ENCODE measurements at regions not wholly inside any gene's neighbourhood (a gene's known extent, or its start where the extent isn't known, plus 50 kb on each side); places are given as distances from the start of the nearest gene placed in this dataset.

DNA sequence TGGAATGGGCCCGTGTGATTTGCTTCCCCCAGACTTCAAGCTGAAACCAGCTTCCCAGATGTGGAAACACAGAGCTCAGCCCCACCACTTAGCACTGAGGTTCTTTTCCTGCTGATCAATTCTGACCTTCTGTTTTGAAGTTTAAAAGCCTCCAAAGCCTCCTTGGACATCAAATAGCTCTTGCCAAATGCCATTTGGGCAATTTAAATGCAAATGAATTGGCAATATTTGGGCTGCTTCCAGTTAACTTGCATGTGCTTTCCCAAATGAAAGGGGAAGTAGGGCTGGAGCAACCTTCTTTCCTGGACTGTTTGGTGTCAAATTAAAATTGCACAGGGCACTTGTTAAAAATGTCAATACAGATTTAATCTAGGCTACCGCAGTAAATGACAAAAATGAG is 710.5 kb downstream of the TLR4 start:
- DNase-seq (no peak), ATAC-seq (no peak)

DNA sequence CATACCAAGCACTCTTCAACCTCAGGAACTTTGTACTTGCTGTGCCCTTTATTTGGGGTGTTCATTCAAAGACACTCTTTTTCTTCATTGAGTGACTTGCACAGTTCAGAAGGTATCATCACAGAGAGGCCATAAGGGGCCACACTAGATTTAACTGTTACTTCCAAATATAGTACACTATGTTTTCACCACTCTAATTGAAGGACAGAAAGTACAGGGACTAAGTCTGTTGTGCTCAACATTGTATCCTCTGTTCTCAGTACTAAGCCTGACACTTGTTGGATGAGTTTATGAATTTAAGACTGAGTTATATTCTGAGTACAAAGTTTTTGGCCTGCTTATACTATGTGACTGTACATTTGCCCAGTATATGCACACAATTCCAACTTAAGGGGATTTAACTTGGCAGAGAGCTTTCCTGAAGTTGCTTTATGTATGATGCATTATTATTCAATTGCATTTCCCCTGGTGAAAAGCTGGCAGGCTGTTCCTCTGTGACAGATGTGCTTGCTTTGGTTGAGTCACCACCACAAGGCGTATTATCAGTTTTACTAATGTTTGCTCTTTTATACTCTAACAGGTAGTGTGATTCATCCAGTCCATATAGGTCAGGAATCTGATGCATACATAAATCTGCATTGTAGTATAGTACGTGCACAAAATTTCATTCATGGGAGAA is 714.8 kb downstream of the TLR4 start:
- ATAC-seq: no peak
- DNase-seq: no peak

DNA sequence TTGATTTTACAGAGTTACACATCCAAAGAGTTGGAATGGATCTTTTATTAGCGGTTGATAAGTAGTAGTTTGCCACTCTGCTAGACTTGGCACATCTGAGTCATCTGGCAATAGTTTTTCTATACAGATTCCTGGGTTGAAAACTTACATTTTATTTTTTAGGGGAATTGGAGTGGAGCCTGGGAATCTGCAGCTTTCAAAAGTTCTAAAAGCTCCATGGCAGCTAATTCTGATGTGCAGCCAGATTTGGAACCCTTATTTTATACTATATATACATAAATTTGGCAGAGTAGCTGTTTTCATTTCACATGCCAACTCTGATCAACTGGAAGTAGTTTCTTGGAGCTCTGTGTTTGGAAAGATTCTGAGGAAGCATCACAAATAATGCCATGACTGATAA is 715.5 kb downstream of the TLR4 start:
- DNase-seq (no peak), ATAC-seq (no peak)

DNA sequence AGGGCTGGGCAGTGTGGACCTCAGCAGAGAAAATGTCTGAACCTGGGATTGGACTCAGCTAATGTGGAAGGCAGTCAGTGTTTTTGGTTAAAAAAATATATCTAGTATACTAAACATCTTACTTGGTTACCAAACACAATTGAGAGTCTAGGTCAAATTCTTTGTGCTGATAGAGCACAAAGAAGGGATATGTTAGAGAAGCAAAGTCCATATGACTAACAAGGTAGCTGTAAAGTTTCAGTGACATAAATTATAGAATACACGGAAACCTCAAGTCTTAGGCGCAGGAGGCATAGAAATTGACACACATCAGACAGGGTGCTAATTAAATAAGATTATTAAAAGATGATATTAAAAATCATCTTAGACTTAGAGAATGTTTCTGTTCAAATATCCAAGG is 718.3 kb downstream of the TLR4 start:
- no peak for DNase-seq
- ATAC-seq: no peak

DNA sequence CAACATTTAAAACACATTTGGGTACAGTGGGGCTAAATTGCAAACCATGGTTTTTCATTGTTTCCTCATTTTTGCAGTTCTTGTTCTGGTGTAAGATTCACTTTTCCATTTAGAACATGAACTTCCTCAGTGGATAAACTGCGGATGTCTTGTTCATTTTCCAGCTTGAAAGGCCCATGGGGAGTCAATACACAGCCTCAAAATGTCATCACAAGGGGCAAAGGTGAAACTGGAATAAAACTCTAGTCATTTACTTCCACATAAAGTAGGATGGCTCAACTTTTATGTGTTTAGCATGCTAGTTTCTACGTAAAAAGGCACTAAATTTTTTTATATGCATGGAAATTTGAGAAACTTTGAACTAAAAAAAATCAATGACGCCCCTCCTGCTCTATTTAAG is 718.8 kb downstream of the TLR4 start:
- DNase-seq (no peak), ATAC-seq (no peak)

DNA sequence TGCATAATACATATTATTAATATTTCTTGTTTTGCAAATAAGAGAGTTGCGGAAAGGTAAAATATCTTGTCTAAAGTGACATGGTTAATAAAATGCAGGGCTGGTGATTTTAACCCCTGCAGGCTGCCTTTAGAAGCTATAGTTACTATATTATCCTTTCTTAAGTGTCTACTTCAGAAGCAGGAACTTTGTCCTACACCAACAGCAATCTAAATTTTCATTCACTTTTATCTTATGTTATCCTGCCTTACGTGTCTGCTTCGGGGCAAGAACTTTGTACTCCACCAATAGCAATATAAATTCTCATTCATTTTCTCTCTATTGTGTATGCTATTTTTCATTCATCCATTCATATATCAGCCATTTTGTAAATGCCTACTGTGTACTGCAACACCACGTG is 719.5 kb downstream of the TLR4 start:
- no peak for ATAC-seq
- DNase-seq: no peak

DNA sequence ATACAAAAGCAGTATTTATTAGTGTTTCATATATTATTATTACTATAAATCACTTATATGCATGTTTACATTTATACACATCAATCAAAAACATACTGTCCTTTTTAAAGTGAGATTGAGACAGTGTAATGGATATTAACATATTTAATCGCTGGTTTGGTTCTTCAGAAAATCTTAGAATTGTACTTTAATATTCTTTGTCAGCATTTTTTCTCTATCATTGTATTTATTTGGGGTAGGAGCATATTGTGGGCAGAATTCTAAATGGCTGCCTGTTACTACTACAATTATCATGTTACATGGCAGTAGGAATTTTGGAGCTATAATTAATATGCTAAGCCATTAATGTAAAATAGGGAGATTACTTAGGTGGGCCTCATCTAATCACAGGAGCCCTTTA is 722.6 kb downstream of the TLR4 start:
- DNase-seq: no peak
- ATAC-seq: no peak

DNA sequence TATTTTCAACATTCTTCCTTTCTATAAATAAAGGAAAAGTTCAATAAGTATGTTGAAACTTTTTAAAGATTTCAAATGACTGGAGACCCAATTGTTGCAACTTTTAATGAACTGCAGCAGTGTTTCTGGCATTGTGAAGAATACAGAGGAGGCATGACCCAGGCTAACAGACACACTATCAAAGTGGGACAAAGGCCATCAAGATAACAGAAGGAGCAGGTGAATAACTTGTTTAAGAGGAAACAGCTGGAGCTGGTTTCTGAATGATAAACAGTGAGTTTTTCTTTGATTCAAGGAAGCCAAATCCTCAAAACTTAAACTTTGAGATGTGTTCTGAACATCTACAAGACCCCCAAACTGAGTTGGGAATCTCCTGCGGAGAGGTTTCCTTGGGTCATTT is 734.6 kb downstream of the TLR4 start:
- DNase-seq: no peak

DNA sequence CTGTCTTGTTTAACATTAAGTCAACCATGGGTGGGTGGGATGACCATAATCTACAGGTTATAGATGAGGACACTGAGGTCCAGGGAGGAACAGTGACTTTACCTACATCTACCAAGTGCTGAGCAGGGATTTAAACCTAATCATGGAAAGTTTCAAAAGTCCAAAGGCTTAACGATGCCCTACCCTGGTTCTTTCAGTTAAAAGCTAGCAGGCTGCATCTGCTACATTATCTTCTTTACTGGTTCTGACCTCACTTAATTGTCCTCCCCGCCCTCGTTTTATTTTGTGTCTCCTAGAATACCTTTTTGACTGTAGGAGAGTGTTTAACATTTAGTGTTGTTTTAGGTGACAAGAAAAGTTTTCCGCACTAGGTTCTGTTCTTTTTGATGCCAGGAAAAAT is 735.2 kb downstream of the TLR4 start:
- ATAC-seq (no peak), DNase-seq (no peak)

More for the DNA sequence above, 734.6 kb downstream of the TLR4 start:
- no peak for ATAC-seq

DNA sequence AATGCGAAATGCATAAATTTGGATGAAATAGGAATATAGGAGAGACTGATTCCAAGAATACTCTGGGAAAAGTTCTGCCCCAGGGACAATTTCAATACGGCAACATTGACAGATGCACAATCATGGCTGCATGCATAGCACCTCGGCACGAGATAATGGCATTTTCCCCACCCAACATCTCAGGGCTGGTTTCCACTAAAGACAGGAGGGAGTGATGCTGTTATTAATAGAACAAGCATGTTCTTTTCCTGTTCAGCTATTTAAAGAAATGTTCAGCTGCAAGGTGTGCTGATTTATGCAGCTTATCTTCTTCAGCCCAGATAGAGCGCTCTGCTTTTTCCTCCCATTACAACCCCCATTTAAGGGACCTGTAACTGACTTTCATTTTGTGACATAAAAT is 740.2 kb downstream of the TLR4 start:
- ATAC-seq (no peak), DNase-seq (no peak)

DNA sequence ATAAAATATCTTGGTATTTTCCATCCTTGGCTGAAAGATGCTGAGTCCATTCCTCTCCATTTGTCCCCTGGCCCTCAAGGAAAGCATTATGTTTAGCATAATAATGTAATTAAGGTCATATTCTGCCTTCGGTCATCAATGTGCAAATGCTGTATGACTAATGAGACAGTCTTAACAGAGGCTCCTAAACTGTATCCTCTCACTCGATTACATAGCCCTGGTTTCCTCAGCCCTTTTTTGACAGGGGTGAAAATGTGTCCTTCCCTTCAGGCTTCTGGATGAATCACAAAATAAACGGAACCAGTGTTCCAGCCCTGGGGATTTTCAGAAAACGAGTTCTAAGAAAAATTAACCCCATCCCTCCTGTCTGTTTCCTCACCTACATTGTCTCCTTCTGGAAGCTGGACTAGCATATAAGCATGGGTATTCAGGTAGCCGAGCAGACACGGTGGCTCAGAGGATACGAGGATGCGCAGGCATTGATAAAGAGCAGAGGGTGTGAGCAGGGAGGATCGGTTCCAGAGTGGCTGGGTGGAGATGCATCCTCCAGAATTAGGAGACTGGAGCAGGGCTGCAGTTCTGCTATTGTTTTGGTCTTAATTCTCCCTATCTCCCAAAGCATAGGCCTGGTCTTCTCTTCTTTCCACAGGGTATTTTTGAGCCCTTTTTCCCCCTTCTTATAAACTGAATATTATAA is 742.9 kb downstream of the TLR4 start:
- no peak for DNase-seq
- no peak for ATAC-seq

DNA sequence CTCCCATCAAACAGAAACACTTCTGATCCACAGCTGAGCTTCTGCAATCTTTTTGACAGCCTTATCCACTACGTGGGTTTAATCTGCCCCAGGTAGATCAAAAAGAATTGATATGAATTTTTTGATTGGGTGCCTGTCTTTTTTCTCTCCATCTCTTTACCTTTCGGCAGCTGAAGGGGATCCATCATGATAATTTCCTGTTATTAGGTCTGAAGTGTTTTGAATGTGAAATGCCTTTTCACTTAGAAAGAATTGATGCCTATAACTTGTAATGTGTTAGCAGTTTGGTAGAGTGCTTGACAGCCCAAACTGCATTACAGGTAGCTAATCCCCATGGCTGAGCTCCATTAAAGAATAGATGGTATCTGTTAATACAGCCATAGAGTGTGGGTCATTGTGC is 745.4 kb downstream of the TLR4 start:
- ATAC-seq: no peak

DNA sequence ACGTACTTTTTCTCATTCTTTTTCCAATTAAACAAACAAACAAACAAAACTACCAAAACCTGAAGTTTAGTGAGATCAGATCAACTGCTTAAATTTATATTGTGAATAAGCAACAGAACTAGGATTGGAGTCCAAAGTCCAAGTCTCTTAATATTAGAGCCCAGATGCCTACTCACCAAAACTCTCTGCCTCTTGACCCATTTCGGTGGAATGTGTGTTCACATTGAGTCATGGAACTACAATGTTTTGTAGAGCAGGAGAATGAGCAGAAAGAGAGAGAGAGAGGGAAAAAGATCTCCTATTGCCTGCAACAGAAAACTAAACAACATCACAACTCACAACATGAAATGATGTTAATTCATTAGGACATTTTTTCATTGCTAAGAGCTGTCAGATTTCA is 751.1 kb downstream of the TLR4 start:
- ATAC-seq (no peak), DNase-seq (no peak)

More for the DNA sequence above, 745.4 kb downstream of the TLR4 start:
- DNase-seq: no peak

DNA sequence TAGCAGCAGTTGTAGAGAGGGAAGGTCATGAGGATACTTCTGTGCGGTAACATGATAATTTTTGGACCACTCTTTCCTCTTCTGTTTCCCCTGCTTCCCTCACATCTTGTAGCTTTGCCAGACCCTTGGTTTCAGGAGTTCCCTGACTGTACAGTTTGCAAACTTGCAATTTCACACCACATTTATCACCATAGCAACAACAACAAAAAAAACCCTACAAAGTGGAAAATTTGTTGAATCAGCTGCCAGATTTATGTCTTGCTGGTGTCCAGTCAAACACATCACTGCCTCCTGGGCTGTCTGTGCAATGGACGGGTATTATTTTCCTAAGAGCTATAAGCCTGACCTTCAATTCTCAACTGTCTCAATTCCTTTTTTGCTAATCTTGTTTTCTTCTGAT is 751.6 kb downstream of the TLR4 start:
- no peak for DNase-seq
- ATAC-seq: no peak

DNA sequence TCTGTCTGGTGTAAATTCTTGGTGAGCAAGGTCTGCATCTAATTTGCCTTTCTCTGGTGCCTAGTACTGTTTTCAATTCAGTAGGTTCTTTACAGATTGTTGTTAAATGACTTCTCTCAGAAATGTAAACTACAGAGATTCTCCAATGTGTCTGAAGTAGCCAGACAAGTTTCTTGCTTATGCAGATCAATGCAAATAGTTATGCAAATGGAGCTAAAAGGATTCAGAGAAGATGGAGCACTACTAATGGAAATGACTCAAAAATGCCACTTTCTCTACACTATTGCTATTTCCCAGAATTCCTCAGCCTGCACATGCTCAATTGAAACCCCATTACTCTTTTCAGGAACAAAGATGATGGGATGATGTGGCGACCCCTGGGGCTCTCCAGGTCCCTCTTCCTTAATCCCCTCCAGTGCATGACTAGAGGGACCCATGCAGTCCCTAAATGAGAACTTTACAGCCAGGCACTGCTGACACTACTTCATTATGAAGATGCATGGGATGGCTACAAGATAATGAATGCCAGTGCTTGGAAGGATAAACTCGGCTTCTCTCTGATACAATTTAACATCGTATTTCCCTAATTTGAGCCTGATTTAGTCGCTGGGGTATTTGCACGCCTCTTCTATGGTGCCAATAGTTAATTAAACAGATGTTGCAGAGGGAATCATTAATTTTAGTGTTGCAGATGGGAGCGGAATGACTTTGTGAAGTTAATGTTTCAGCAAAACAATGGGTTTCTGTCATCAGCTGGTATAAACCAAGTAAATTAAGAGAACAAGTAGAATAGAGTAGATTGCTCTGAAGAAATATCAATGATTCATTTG is 753.2 kb downstream of the TLR4 start:
- no peak for DNase-seq

DNA sequence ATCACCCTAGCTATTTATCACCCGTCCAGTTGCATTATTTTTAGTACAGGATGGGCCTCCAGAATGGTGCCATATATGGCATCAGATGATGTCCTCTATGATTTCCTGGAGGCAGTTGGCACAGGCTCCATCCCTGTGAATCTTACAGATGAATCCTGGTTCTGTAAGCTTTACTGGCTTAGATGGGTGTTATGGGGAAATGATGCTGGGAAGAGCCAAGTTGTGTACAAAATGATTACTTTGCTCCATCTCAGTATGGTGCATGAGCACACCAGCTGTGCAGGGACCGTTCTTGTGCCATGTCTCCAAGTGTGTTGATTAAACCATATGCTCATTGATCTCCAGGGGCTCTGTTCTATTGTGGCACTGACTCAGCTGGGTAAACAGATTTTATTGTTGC is 755.7 kb downstream of the TLR4 start:
- DNase-seq (no peak), ATAC-seq (no peak)

More for the DNA sequence above, 753.2 kb downstream of the TLR4 start:
- no peak for ATAC-seq

DNA sequence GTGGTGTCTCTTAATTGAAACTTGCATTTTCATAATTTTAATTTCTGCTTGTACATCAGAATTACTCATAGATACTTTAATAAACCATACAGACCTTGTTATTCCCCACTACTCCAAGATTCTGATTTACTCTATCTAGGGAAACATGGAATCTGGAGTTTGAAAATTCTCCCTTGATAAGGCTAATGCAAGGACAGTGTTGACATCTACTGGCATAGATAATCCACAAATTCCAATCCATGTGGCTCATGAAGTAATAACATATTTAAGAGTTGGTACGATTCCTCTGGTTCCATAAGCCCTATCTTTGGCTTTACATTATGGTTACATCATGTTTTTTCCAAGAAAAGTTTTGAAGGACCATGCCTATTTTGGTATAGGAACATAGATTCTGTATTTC is 759.2 kb downstream of the TLR4 start:
- no peak for DNase-seq
- ATAC-seq: no peak

DNA sequence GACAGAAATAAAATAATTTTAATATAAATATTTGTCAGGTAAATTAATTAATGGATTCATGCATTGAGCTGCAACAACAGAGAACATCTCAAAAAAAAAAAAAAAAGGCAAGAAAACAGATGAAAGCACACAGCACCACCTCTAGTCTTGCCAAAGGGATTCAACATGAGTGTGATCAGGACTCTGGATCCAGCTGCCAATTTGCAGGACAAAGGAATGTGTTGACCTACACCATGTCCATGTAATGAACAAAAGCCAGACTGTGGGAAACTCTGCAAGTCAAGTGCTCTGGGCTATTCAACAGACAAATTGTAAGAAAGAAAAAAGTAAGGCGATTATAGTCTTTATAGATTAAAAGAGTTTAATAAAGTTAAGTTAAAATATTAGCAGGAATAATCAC is 769.3 kb downstream of the TLR4 start:
- ATAC-seq (no peak), DNase-seq (no peak)

DNA sequence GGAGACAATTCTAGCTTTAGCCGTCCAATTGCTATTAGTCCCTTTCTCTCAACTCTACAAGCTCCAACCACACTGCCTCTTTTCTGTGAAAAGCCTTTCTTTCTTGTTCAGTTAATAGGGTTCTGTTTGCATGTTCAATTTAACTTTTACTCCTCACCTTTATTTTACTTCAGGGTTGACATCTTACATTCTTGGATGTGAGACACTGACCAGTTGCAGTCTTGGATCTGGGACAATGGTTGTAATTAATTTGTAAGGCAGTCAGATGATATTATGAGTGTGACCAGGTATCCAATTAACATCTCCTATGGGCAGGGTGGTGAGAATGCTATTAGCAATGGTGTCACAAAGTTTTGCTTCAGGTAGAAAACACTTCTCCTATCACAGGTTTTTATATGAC is 774.5 kb downstream of the TLR4 start:
- no peak for ATAC-seq
- DNase-seq: no peak

DNA sequence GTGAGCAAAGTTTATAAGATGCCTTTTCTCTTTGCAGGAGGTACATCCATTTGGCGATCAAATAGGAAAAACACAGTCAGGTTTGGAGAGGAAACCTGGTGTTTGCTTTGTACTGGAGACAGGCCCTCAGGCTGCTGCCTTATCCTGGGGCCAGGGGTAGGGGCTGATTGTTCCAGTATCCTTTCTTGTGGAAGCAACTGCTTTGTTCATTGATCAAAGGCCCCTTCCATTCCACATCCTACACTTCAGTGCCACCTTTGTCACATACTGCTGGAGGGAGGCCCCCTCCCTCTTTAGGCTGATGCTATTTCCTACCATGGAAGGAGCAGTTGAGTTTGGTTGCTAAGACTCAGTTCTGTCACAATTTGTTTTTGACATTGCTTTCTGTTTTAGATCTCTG is 778.1 kb downstream of the TLR4 start:
- no peak for ATAC-seq
- no peak for DNase-seq

DNA sequence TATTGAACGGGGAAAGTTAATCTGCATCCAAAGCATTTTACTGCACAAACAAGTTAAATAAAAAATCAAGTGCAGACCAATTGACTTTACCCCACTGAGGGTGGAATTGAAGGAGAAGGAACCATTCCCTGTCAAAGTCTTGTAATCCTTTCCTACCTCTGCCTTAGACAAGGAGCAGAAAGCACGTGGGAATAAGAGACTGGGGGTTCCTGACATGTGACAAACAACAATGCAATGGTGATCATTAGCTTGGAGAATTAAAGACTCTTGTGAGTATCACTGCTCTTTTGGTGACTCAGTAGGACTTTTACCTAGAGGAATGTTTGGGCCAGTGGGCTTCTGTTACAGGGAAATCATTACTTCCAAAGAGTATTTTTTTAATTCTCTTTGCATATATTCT is 779.5 kb downstream of the TLR4 start:
- no peak for DNase-seq
- no peak for ATAC-seq

DNA sequence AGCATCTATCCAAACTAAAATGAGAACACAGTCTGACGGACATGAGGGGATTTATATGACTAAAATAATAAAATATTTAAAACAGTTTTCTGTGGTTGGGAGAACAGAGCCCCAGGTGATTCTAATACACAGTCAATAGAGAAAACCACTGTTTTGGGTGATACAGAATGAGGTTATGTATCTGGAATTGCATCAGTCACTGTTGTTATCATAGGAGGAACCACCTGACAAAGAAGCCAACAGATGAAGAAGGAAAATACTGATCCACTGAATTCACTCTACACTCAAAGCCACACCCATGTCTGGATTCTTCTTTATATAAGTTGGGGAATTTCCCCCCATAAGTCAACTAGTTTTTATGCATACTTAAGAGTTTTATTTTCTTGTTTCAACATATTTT is 799.0 kb downstream of the TLR4 start:
- ATAC-seq (no peak), DNase-seq (no peak)

DNA sequence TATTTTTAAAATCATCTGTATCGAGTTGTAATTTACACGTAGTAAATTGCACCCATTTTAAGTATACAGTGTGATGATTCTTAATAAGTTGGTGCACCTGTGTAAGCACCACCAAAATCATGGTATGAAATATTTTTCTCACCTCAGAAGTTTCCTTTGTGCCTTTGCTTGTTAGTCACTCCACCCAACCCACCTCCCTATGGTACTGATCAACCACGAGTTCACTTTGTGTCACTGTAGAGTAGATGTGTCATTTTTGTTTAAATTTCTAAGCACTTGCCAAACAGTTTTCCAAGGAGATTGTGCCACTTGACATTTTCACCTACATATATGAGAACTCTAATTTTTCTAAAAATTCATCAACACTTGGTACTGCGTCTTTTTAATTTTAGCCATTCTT is 806.5 kb downstream of the TLR4 start:
- DNase-seq: no peak
- ATAC-seq: no peak
